Liver (tissue), 8 donors: ENCODE measurements at regions not wholly inside any gene's neighbourhood (a gene's known extent, or its start where the extent isn't known, plus 50 kb on each side); places are given as distances from the start of the nearest gene placed in this dataset.

Source experiments
- DNase-seq: peaks from one replicate; pipeline ENCODE4 v3.0.0-alpha.2; 2017; ENCODE audit warnings: low spot score
- H3K27ac ChIP-seq, 2 donors: one replicate each; pipeline ENCODE4 v1.7.0; 2013; ENCODE audit warnings: inconsistent platforms in 2 of 2, low read length in 2 of 2, control low read depth in 1 of 2, low read depth in 1 of 2, mild to moderate bottlenecking in 1 of 2
- H3K27me3 ChIP-seq, 4 donors: one replicate each; pipeline versions ENCODE4 v1.6.1 to v1.7.0; 2013; ENCODE audit warnings: low read length in 3 of 4, inconsistent platforms in 1 of 4, mild to moderate bottlenecking in 1 of 4, moderate library complexity in 1 of 4; ENCODE audit not compliant: control insufficient read depth in 4 of 4, insufficient read depth in 4 of 4
- H3K36me3 ChIP-seq, 4 donors: one replicate each; pipeline versions ENCODE4 v1.6.1 to v1.7.0; 2013; ENCODE audit warnings: low read length in 3 of 4, mild to moderate bottlenecking in 3 of 4, low read depth in 1 of 4, moderate library complexity in 1 of 4; ENCODE audit not compliant: control insufficient read depth in 4 of 4, insufficient read depth in 3 of 4
- H3K4me1 ChIP-seq, 4 donors: one replicate each; pipeline versions ENCODE4 v1.6.1 to v1.7.0; 2013; ENCODE audit warnings: low read length in 3 of 4, mild to moderate bottlenecking in 3 of 4, moderate library complexity in 1 of 4; ENCODE audit not compliant: control insufficient read depth in 4 of 4, insufficient read depth in 4 of 4
- H3K4me3 ChIP-seq, 3 donors: one replicate each; pipeline versions ENCODE4 v1.6.1 to v1.7.0; 2013; ENCODE audit warnings: low read length in 3 of 3, control low read depth in 1 of 3, low read depth in 1 of 3, mild to moderate bottlenecking in 1 of 3
- H3K9ac ChIP-seq, 2 donors: one replicate each; pipeline ENCODE4 v1.7.0; 2013; ENCODE audit warnings: low read length in 2 of 2, mild to moderate bottlenecking in 2 of 2, moderate library complexity in 2 of 2, control low read depth in 1 of 2, low read depth in 1 of 2
- H3K9me3 ChIP-seq, 4 donors: one replicate each; pipeline versions ENCODE4 v1.6.1 to v1.7.0; 2013; ENCODE audit warnings: low read length in 3 of 4; ENCODE audit not compliant: control insufficient read depth in 4 of 4
- CTCF ChIP-seq: fragments of 150-350 bp; IDR thresholded peaks from 2 replicates; pipeline ENCODE4 v1.5.1; 2017; ENCODE audit warnings: improper control_type of control experiment, low read depth, low read length; ENCODE audit not compliant: missing input control
- EGR1 ChIP-seq, 2 donors: IDR thresholded peaks; 2 replicates each; pipeline ENCODE4 v1.6.1; 2016 to 2018; ENCODE audit warnings: antibody characterized with exemption in 2 of 2, low read depth in 2 of 2
- FOXA1 ChIP-seq: IDR thresholded peaks from 2 replicates; pipeline ENCODE4 v1.6.1; 2016; ENCODE audit warnings: antibody characterized with exemption
- FOXA2 ChIP-seq: IDR thresholded peaks from 2 replicates; pipeline ENCODE4 v1.6.1; 2016; ENCODE audit warnings: antibody characterized with exemption
- GABPA ChIP-seq, 2 donors: IDR thresholded peaks in 1 of 2; conservative IDR thresholded peaks in 1 of 2; 2 replicates each; pipeline ENCODE4 v1.6.1; 2016; ENCODE audit warnings: antibody characterized with exemption in 2 of 2, mild to moderate bottlenecking in 1 of 2, moderate library complexity in 1 of 2
- HNF4A ChIP-seq, 2 donors: conservative IDR thresholded peaks; 2 replicates each; pipeline ENCODE4 v1.6.1; 2016; ENCODE audit warnings: antibody characterized with exemption in 2 of 2, mild to moderate bottlenecking in 2 of 2
- HNF4G ChIP-seq: IDR thresholded peaks from 2 replicates; pipeline ENCODE4 v1.6.1; 2016; ENCODE audit warnings: antibody characterized with exemption
- JUND ChIP-seq, 2 donors: IDR thresholded peaks; 2 replicates each; pipeline ENCODE4 v1.6.1; 2016; ENCODE audit warnings: antibody characterized with exemption in 2 of 2
- NR2F2 ChIP-seq: IDR thresholded peaks from 2 replicates; pipeline ENCODE4 v1.6.1; 2016; ENCODE audit warnings: antibody characterized with exemption
- RAD21 ChIP-seq, 2 donors: IDR thresholded peaks; 2 replicates each; pipeline ENCODE4 v1.6.1; 2016; ENCODE audit warnings: antibody characterized with exemption in 2 of 2, mild to moderate bottlenecking in 2 of 2
- REST ChIP-seq: IDR thresholded peaks from 2 replicates; pipeline ENCODE4 v1.6.1; 2016; ENCODE audit warnings: antibody characterized with exemption, mild to moderate bottlenecking
- RXRA ChIP-seq, 2 donors: IDR thresholded peaks; 2 replicates each; pipeline ENCODE4 v1.6.1; 2017 to 2018; ENCODE audit warnings: antibody characterized with exemption in 2 of 2, mild to moderate bottlenecking in 1 of 2
- SP1 ChIP-seq: IDR thresholded peaks from 2 replicates; pipeline ENCODE4 v1.6.1; 2018; ENCODE audit warnings: antibody characterized with exemption, mild to moderate bottlenecking
- TAF1 ChIP-seq: conservative IDR thresholded peaks from 2 replicates; pipeline ENCODE4 v1.6.1; 2016; ENCODE audit warnings: antibody characterized with exemption, mild to moderate bottlenecking
- YY1 ChIP-seq: IDR thresholded peaks from 2 replicates; pipeline ENCODE4 v1.6.1; 2016; ENCODE audit warnings: antibody characterized with exemption, mild to moderate bottlenecking
- WGBS: extraction: QIAGEN DNeasy Blood & Tissue Kit; methylation state at CpG from one replicate; pipeline ENCODE4 v1.1.7; 2013; 5-methylcytosine and 5-hydroxymethylcytosine counted together
- TF ChIP-seq, protein P1 (sequence below): IDR thresholded peaks from 2 replicates; pipeline ENCODE4 v1.6.1; 2016; ENCODE audit warnings: antibody characterized with exemption
- TF ChIP-seq, protein P2 (sequence below): IDR thresholded peaks from 2 replicates; pipeline ENCODE4 v1.6.1; 2016; ENCODE audit warnings: antibody characterized with exemption
- TF ChIP-seq, protein P3 (sequence below): IDR thresholded peaks from 2 replicates; pipeline ENCODE4 v1.6.1; 2016; ENCODE audit warnings: antibody characterized with exemption
- donor health status: healthy.
- donor health status: healthy.
- donor health status: healthy.
- donor health status: healthy.
- donor health status: healthy.

GRCh38 chr4:62622089-62622488 lies 1422.0 kb downstream of the ADGRL3 start:
- no peak overlapping the region for H3K9ac ChIP-seq
- TF ChIP-seq NR2F2: no peak
- TF ChIP-seq YY1: no peak
- TF ChIP-seq REST: no peak
- TF ChIP-seq RAD21 (IDR thresholded peaks at IDR 0.05): no peak
- TF ChIP-seq RXRA (IDR thresholded peaks at IDR 0.05): no peak
- no peak for TF ChIP-seq TAF1
- TF ChIP-seq, protein P1, sequence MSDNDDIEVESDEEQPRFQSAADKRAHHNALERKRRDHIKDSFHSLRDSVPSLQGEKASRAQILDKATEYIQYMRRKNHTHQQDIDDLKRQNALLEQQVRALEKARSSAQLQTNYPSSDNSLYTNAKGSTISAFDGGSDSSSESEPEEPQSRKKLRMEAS: no peak
- TF ChIP-seq FOXA1: no peak
- no peak for TF ChIP-seq GABPA (IDR thresholded peaks at IDR 0.05 in 1 of 2, conservative IDR thresholded peaks at IDR 0.05 in 1 of 2)
- TF ChIP-seq JUND (IDR thresholded peaks at IDR 0.05): no peak
- TF ChIP-seq, protein P2, sequence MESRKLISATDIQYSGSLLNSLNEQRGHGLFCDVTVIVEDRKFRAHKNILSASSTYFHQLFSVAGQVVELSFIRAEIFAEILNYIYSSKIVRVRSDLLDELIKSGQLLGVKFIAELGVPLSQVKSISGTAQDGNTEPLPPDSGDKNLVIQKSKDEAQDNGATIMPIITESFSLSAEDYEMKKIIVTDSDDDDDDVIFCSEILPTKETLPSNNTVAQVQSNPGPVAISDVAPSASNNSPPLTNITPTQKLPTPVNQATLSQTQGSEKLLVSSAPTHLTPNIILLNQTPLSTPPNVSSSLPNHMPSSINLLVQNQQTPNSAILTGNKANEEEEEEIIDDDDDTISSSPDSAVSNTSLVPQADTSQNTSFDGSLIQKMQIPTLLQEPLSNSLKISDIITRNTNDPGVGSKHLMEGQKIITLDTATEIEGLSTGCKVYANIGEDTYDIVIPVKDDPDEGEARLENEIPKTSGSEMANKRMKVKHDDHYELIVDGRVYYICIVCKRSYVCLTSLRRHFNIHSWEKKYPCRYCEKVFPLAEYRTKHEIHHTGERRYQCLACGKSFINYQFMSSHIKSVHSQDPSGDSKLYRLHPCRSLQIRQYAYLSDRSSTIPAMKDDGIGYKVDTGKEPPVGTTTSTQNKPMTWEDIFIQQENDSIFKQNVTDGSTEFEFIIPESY: no peak
- TF ChIP-seq, protein P3, sequence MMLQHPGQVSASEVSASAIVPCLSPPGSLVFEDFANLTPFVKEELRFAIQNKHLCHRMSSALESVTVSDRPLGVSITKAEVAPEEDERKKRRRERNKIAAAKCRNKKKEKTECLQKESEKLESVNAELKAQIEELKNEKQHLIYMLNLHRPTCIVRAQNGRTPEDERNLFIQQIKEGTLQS: no peak
- no peak overlapping the region for H3K27ac ChIP-seq
- no peaks in the 10 kb centered on the region for H3K9me3 ChIP-seq
- no peak overlapping the region for H3K4me3 ChIP-seq
- no peak for DNase-seq
- no peaks in the 10 kb centered on the region for H3K4me1 ChIP-seq
- H3K36me3 ChIP-seq: no peaks in the 10 kb centered on the region
- no peaks in the 10 kb centered on the region for H3K27me3 ChIP-seq

- Histone ChIP-seq H3K4me1 (no peaks in the 10 kb centered on the region), H3K4me3 (no peak overlapping the region), H3K9ac (no peak overlapping the region), H3K9me3 (no peaks in the 10 kb centered on the region), H3K27me3 (no peaks in the 10 kb centered on the region), H3K27ac (no peak overlapping the region), H3K36me3 (no peaks in the 10 kb centered on the region)
- no peak for DNase-seq
- WGBS: 68% methylated on average over 4 of the region's 4 CpGs
- TF ChIP-seq SP1: no peak
- no peak for TF ChIP-seq REST
- no peak for TF ChIP-seq NR2F2
- TF ChIP-seq RXRA (IDR thresholded peaks at IDR 0.05): no peak
- TF ChIP-seq HNF4G: no peak
- no peak for TF ChIP-seq CTCF
- TF ChIP-seq YY1: no peak
- TF ChIP-seq, protein P3: no peak
- no peak for TF ChIP-seq HNF4A (conservative IDR thresholded peaks at IDR 0.05)
- TF ChIP-seq, protein P1: no peak
- no peak for TF ChIP-seq TAF1
- TF ChIP-seq FOXA1: no peak
- TF ChIP-seq, protein P2: no peak
- no peak for TF ChIP-seq EGR1 (IDR thresholded peaks at IDR 0.05; ENCODE audit: low read depth in 2 of 2)
- TF ChIP-seq FOXA2: no peak
- no peak for TF ChIP-seq GABPA (IDR thresholded peaks at IDR 0.05 in 1 of 2, conservative IDR thresholded peaks at IDR 0.05 in 1 of 2)
Measured at GRCh38 chr4:62619971-62620370, 1419.8 kb downstream of the ADGRL3 start.
